CD4-positive, alpha-beta memory T cell (primary cell): ENCODE measurements at regions not wholly inside any gene's neighbourhood (a gene's known extent, or its start where the extent isn't known, plus 50 kb on each side); places are given as distances from the start of the nearest gene placed in this dataset.

ENCODE experiments used
- CTCF ChIA-PET: fragments of 350-600 bp; sonication (Branson Sonifier 250); formaldehyde crosslinking; loops from one replicate; lab custom pipeline; 2021; ENCODE audit warnings: inconsistent platforms; ENCODE audit not compliant: partially characterized antibody; lab: Charles Lee
- POLR2A ChIA-PET: fragments of 350-600 bp; sonication (Branson Sonifier 250); formaldehyde crosslinking; loops from one replicate; lab custom pipeline; 2021; ENCODE audit not compliant: partially characterized antibody; lab: Charles Lee
- DNase-seq, 5 donors: peaks; one replicate each; pipeline versions ENCODE4 v3.0.0 to v3.0.0-alpha.2; 2020 to 2022; ENCODE audit warnings: mixed read lengths in 1 of 5
- H3K27ac ChIP-seq: one replicate; pipeline ENCODE4 v1.7.0; 2013; ENCODE audit warnings: low read depth, low read length
- H3K27me3 ChIP-seq: 2 replicates; pipeline ENCODE4 v1.7.0; 2013; ENCODE audit warnings: mild to moderate bottlenecking, low read length, moderate library complexity; ENCODE audit not compliant: insufficient read depth
- H3K36me3 ChIP-seq: 2 replicates; pipeline ENCODE4 v1.7.0; 2013; ENCODE audit warnings: mild to moderate bottlenecking, low read length, moderate library complexity; ENCODE audit not compliant: insufficient read depth
- H3K4me1 ChIP-seq: 2 replicates; pipeline ENCODE4 v1.7.0; 2013; ENCODE audit warnings: mild to moderate bottlenecking, low read length, moderate library complexity; ENCODE audit not compliant: insufficient read depth
- H3K4me3 ChIP-seq, 2 donors: one replicate each; pipeline ENCODE4 v1.7.0; 2013; ENCODE audit warnings: low read length in 2 of 2, mild to moderate bottlenecking in 1 of 2
- H3K9me3 ChIP-seq, 2 donors: one replicate each; pipeline ENCODE4 v1.7.0; 2013; ENCODE audit warnings: low read length in 2 of 2, control low read depth in 1 of 2; ENCODE audit not compliant: control insufficient read depth in 1 of 2
- H3K27ac Mint-ChIP-seq, 7 donors: one replicate each; pipeline ENCODE4 v1.8.0; 2020 to 2021; ENCODE audit warnings: mixed read lengths in 7 of 7, mild to moderate bottlenecking in 6 of 7, inconsistent platforms in 3 of 7, moderate library complexity in 3 of 7
- H3K27me3 Mint-ChIP-seq, 2 donors: one replicate each; pipeline ENCODE4 v1.8.0; 2020 to 2021; ENCODE audit warnings: mixed read lengths in 2 of 2
- H3K36me3 Mint-ChIP-seq, 2 donors: one replicate each; pipeline ENCODE4 v1.8.0; 2020 to 2021; ENCODE audit warnings: mixed read lengths in 2 of 2, inconsistent platforms in 1 of 2, mild to moderate bottlenecking in 1 of 2
- H3K4me1 Mint-ChIP-seq, 4 donors: one replicate each; pipeline ENCODE4 v1.8.0; 2020 to 2021; ENCODE audit warnings: mixed read lengths in 4 of 4, mild to moderate bottlenecking in 1 of 4
- H3K4me3 Mint-ChIP-seq, 8 donors: one replicate each; pipeline ENCODE4 v1.8.0; 2020 to 2021; ENCODE audit warnings: mixed read lengths in 8 of 8, mild to moderate bottlenecking in 7 of 8, moderate library complexity in 6 of 8, inconsistent platforms in 3 of 8
- H3K9me3 Mint-ChIP-seq, 8 donors: one replicate each; pipeline ENCODE4 v1.8.0; 2020 to 2021; ENCODE audit warnings: mixed read lengths in 8 of 8, mild to moderate bottlenecking in 5 of 8, inconsistent platforms in 3 of 8, moderate library complexity in 1 of 8
- intact Hi-C: fragments of 100-400 bp; cut with micrococcal nuclease; formaldehyde crosslinking; loops from one replicate; pipeline ENCODE4 v1.15.1; 2023

GRCh38 chr6:113339209-113339608 is 517.9 kb upstream of the MARCKS start:
- CTCF ChIA-PET, result no interaction called here

GRCh38 chr6:113340371-113340770 is 516.8 kb upstream of the MARCKS start:
- H3K4me3 Mint-ChIP-seq, result no peak overlapping the region
- H3K4me1 Mint-ChIP-seq, result no peaks in the 10 kb centered on the region
- intact Hi-C loops, result no loop called here
- POLR2A ChIA-PET, result no interaction called here
- Histone ChIP-seq H3K9me3 (no peaks in the 10 kb centered on the region), H3K4me1 (no peaks in the 10 kb centered on the region), H3K4me3 (no peak overlapping the region), H3K36me3 (no peaks in the 10 kb centered on the region), H3K27ac (no peak overlapping the region), H3K27me3 (no peaks in the 10 kb centered on the region)
- peaks cover 0 to 2% of the 10 kb centered on the region in 2 donors for H3K27me3 Mint-ChIP-seq
- CTCF ChIA-PET, result no interaction called here
- H3K36me3 Mint-ChIP-seq, result no peaks in the 10 kb centered on the region
- H3K27ac Mint-ChIP-seq, result no peak overlapping the region
- DNase-seq, result no peak
- peaks cover 0 to 3% (median 0%) of the 10 kb centered on the region in 8 donors for H3K9me3 Mint-ChIP-seq

More at GRCh38 chr6:113339209-113339608, 517.9 kb upstream of the MARCKS start:
- H3K27me3 Mint-ChIP-seq, result peaks cover 0 to 3% of the 10 kb centered on the region in 2 donors
- H3K4me3 Mint-ChIP-seq, result no peak overlapping the region
- no peaks in the 10 kb centered on the region for H3K36me3 Mint-ChIP-seq
- Histone ChIP-seq H3K4me3 (no peak overlapping the region), H3K27me3 (no peaks in the 10 kb centered on the region), H3K36me3 (no peaks in the 10 kb centered on the region), H3K27ac (no peak overlapping the region), H3K9me3 (no peaks in the 10 kb centered on the region), H3K4me1 (no peaks in the 10 kb centered on the region)
- intact Hi-C loops, result no loop called here
- POLR2A ChIA-PET, result no interaction called here
- no peak for DNase-seq
- H3K4me1 Mint-ChIP-seq, result no peaks in the 10 kb centered on the region
- H3K27ac Mint-ChIP-seq, result no peak overlapping the region
- H3K9me3 Mint-ChIP-seq, result peaks cover 0 to 3% (median 0%) of the 10 kb centered on the region in 8 donors

- Histone ChIP-seq H3K27ac (no peak overlapping the region), H3K27me3 (no peaks in the 10 kb centered on the region), H3K36me3 (no peaks in the 10 kb centered on the region), H3K4me3 (no peak overlapping the region), H3K4me1 (no peaks in the 10 kb centered on the region), H3K9me3 (no peaks in the 10 kb centered on the region)
- ChIA-PET POLR2A (no interaction called here), CTCF (no interaction called here)
- peaks cover 0 to 2% of the 10 kb centered on the region in 2 donors for H3K27me3 Mint-ChIP-seq
- H3K4me1 Mint-ChIP-seq, result no peaks in the 10 kb centered on the region
- no peak overlapping the region for H3K27ac Mint-ChIP-seq
- no peak for DNase-seq
- peaks cover 0 to 4% (median 0%) of the 10 kb centered on the region in 8 donors for H3K9me3 Mint-ChIP-seq
- H3K36me3 Mint-ChIP-seq, result no peaks in the 10 kb centered on the region
- no peak overlapping the region for H3K4me3 Mint-ChIP-seq
- intact Hi-C loops, result no loop called here
Observed at GRCh38 chr6:113343940-113344339, 513.2 kb upstream of the MARCKS start.

- H3K27ac ChIP-seq, result no peak overlapping the region
Observed at GRCh38 chr6:113344969-113345368, 512.2 kb upstream of the MARCKS start.

GRCh38 chr6:113347436-113347835 is 509.7 kb upstream of the MARCKS start:
- DNase-seq, result no peak
- no peak overlapping the region for H3K4me3 ChIP-seq
- H3K4me1 Mint-ChIP-seq, result no peaks in the 10 kb centered on the region
- POLR2A ChIA-PET, result no interaction called here
- H3K36me3 ChIP-seq, result no peaks in the 10 kb centered on the region
- H3K27me3 Mint-ChIP-seq, result peaks cover 0 to 2% of the 10 kb centered on the region in 2 donors
- H3K27ac ChIP-seq, result no peak overlapping the region
- CTCF ChIA-PET, result no interaction called here
- no peak overlapping the region for H3K27ac Mint-ChIP-seq
- peaks cover 0 to 6% (median 0%) of the 10 kb centered on the region in 8 donors for H3K9me3 Mint-ChIP-seq
- no peak overlapping the region for H3K4me3 Mint-ChIP-seq
- no peaks in the 10 kb centered on the region for H3K27me3 ChIP-seq
- H3K9me3 ChIP-seq, result no peaks in the 10 kb centered on the region
- no peaks in the 10 kb centered on the region for H3K36me3 Mint-ChIP-seq
- intact Hi-C loops, result no loop called here
- H3K4me1 ChIP-seq, result no peaks in the 10 kb centered on the region

More at GRCh38 chr6:113344969-113345368, 512.2 kb upstream of the MARCKS start:
- H3K27ac Mint-ChIP-seq, result no peak overlapping the region
- H3K4me3 Mint-ChIP-seq, result no peak overlapping the region
- H3K27me3 Mint-ChIP-seq, result peaks cover 0 to 2% of the 10 kb centered on the region in 2 donors
- ChIA-PET POLR2A (no interaction called here), CTCF (no interaction called here)
- intact Hi-C loops, result no loop called here
- no peaks in the 10 kb centered on the region for H3K36me3 ChIP-seq
- H3K9me3 Mint-ChIP-seq, result peaks cover 0 to 6% (median 0%) of the 10 kb centered on the region in 8 donors
- no peak for DNase-seq
- H3K4me1 Mint-ChIP-seq, result no peaks in the 10 kb centered on the region
- H3K9me3 ChIP-seq, result no peaks in the 10 kb centered on the region
- H3K4me1 ChIP-seq, result no peaks in the 10 kb centered on the region
- H3K4me3 ChIP-seq, result no peak overlapping the region
- H3K27me3 ChIP-seq, result no peaks in the 10 kb centered on the region
- no peaks in the 10 kb centered on the region for H3K36me3 Mint-ChIP-seq

GRCh38 chr6:113350461-113350860 is 506.7 kb upstream of the MARCKS start:
- no peaks in the 10 kb centered on the region for H3K36me3 Mint-ChIP-seq
- H3K4me1 Mint-ChIP-seq, result no peaks in the 10 kb centered on the region
- ChIA-PET CTCF (no interaction called here), POLR2A (no interaction called here)
- no peaks in the 10 kb centered on the region for H3K27me3 Mint-ChIP-seq
- no peak overlapping the region for H3K27ac ChIP-seq
- H3K27me3 ChIP-seq, result no peaks in the 10 kb centered on the region
- H3K4me3 Mint-ChIP-seq, result no peak overlapping the region
- H3K36me3 ChIP-seq, result no peaks in the 10 kb centered on the region
- no peaks in the 10 kb centered on the region for H3K9me3 ChIP-seq
- DNase-seq, result no peak
- no peak overlapping the region for H3K4me3 ChIP-seq
- no peaks in the 10 kb centered on the region for H3K4me1 ChIP-seq
- intact Hi-C loops, result no loop called here
- no peak overlapping the region for H3K27ac Mint-ChIP-seq
- peaks cover 0 to 4% (median 0%) of the 10 kb centered on the region in 8 donors for H3K9me3 Mint-ChIP-seq

- H3K27me3 ChIP-seq, result no peaks in the 10 kb centered on the region
- H3K4me1 ChIP-seq, result no peaks in the 10 kb centered on the region
- H3K9me3 Mint-ChIP-seq, result peaks cover 0 to 4% (median 0%) of the 10 kb centered on the region in 8 donors
- no peak overlapping the region for H3K27ac ChIP-seq
- H3K9me3 ChIP-seq, result no peaks in the 10 kb centered on the region
- no peak overlapping the region for H3K4me3 Mint-ChIP-seq
- intact Hi-C loops, result no loop called here
- no peaks in the 10 kb centered on the region for H3K36me3 ChIP-seq
- H3K4me3 ChIP-seq, result no peak overlapping the region
- H3K4me1 Mint-ChIP-seq, result no peaks in the 10 kb centered on the region
- H3K36me3 Mint-ChIP-seq, result no peaks in the 10 kb centered on the region
- ChIA-PET POLR2A (no interaction called here), CTCF (no interaction called here)
- no peaks in the 10 kb centered on the region for H3K27me3 Mint-ChIP-seq
- peak in 1 of 5 donors; percentile 22 for DNase-seq
- no peak overlapping the region for H3K27ac Mint-ChIP-seq
Observed at GRCh38 chr6:113351173-113351834, 505.8 kb upstream of the MARCKS start.
